Right lobe of liver (tissue), 4 donors: ENCODE measurements at regions not wholly inside any gene's neighbourhood (a gene's known extent, or its start where the extent isn't known, plus 50 kb on each side); places are given as distances from the start of the nearest gene placed in this dataset.

Source experiments
- CTCF ChIP-seq, 4 donors: fragments of 200-600 bp in 3 of 4; fragments of 450-650 bp in 1 of 4; IDR thresholded peaks; one replicate each; pipeline versions ENCODE4 v1.5.1 to v1.8.0; 2016 to 2022; ENCODE audit warnings: antibody characterized with exemption in 4 of 4, mild to moderate bottlenecking in 2 of 4
- POLR2A ChIP-seq: fragments of 450-650 bp; IDR thresholded peaks from one replicate; pipeline ENCODE4 v1.6.1; 2017; ENCODE audit warnings: antibody characterized with exemption, mild to moderate bottlenecking
- donor health status: DM: no; HTN: no; CAD: no.
- donor health status: DM: no; HTN: no; CAD: no.
- donor health status: DM: no; HTN: yes; CAD: no.

- TF ChIP-seq CTCF (IDR thresholded peaks at IDR 0.05) = no peak
- TF ChIP-seq POLR2A = no peak
Observed at GRCh38 chr1:234538930-234539649, 60.1 kb upstream of the TARBP1 start.
